Transverse colon (tissue), 4 donors: ENCODE measurements at regions not wholly inside any gene's neighbourhood (a gene's known extent, or its start where the extent isn't known, plus 50 kb on each side); places are given as distances from the start of the nearest gene placed in this dataset.

ENCODE experiments used
- DNase-seq: peaks from one replicate; pipeline ENCODE4 v3.0.0-alpha.2; 2019
- H3K27ac ChIP-seq, 4 donors: fragments of 200-600 bp; sonication (generic); 2 replicates each; pipeline ENCODE4 v1.5.1; 2016 to 2018; ENCODE audit warnings: inconsistent platforms in 4 of 4
- H3K27me3 ChIP-seq: fragments of 200-600 bp; sonication (generic); 2 replicates; pipeline ENCODE4 v1.5.1; 2017; ENCODE audit warnings: inconsistent platforms
- H3K36me3 ChIP-seq, 4 donors: fragments of 200-600 bp; sonication (generic); 2 replicates each; pipeline ENCODE4 v1.5.1; 2017 to 2019; ENCODE audit warnings: inconsistent platforms in 4 of 4
- H3K4me1 ChIP-seq, 4 donors: fragments of 200-600 bp; sonication (generic); 2 replicates each; pipeline ENCODE4 v1.5.1; 2017 to 2020; ENCODE audit warnings: inconsistent platforms in 4 of 4
- H3K4me3 ChIP-seq, 4 donors: fragments of 200-600 bp; sonication (generic); 1 replicate in 1 of 4; 2 replicates in 3 of 4; pipeline versions ENCODE4 v1.5.1 to v1.6.1; 2017 to 2019; ENCODE audit warnings: inconsistent platforms in 4 of 4
- H3K9me3 ChIP-seq, 2 donors: fragments of 200-600 bp; sonication (generic); 2 replicates each; pipeline ENCODE4 v1.5.1; 2017 to 2019; ENCODE audit warnings: inconsistent platforms in 2 of 2
- EP300 ChIP-seq: sonication (generic); formaldehyde crosslinking; IDR thresholded peaks from one replicate; pipeline ENCODE4 v1.6.1; 2017; ENCODE audit warnings: antibody characterized with exemption, low read depth
- POLR2A ChIP-seq: fragments of 450-650 bp; IDR thresholded peaks from one replicate; pipeline ENCODE4 v1.6.1; 2016; ENCODE audit warnings: antibody characterized with exemption, mild to moderate bottlenecking, moderate library complexity
- POLR2AphosphoS5 ChIP-seq, 3 donors: sonication (generic); formaldehyde crosslinking; IDR thresholded peaks; one replicate each; pipeline ENCODE4 v1.6.1; 2016; ENCODE audit warnings: antibody characterized with exemption in 3 of 3
- WGBS, 2 donors: methylation state at CpG; one replicate each; pipeline ENCODE4 v1.1.5; 2018; ENCODE audit warnings: low coverage in 1 of 2; 5-methylcytosine and 5-hydroxymethylcytosine counted together
- in situ Hi-C, 4 donors: fragments of 200-750 bp; cut with MboI; loops; one replicate each; pipeline versions ENCODE4 v1.15.0 to v1.15.1; 2017; ENCODE audit warnings: low sequenced_read_pairs in 3 of 4, low pct_ligation_motif_present in 1 of 4, low pct_unique_long_range_greater_than_20kb in 1 of 4
- intact Hi-C: fragments of 100-400 bp; cut with DNase I; formaldehyde crosslinking; loops from one replicate; pipeline ENCODE4 v1.15.1; 2023; ENCODE audit warnings: low total_unique reads
- TF ChIP-seq, protein P1 (sequence below), 5 experiments: fragments of 200-600 bp in 3 of 5; fragments of 450-650 bp in 2 of 5; sonication (generic) in 3 of 5; IDR thresholded peaks; 1 replicate in 2 of 5; 2 replicates in 3 of 5; pipeline ENCODE4 v1.5.1; 2016 to 2017; ENCODE audit warnings: antibody characterized with exemption in 5 of 5, inconsistent platforms in 3 of 5, mild to moderate bottlenecking in 2 of 5, moderate library complexity in 1 of 5

DNA sequence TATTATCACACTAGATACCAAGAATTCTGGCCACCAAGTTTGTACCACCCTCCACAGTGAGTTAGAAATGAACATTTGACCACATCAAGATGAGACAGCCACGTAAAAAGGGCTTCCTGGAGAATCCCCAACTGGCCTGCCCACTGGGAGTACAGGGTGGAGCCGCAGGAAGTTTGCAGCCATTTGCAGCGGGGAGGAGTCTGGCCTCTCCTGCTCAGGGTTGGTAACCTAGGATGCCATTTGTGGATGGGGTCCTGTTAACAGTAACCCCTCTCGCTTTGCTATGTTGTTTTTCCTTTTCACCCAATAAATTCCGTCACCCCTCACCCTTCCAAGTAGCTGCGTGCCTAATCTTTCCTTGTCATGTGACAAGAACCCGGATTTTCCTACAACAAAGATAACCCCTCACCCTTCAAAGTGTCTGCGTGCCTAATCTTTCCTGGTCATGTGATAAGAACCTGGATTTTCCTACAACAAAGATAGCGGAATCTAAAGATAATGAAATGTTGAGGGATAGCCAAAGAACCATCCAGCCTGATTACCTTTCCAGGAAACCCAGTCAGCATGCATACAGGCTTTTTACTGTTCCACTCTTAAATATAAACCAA is 245.4 kb downstream of the NAF1 start:
- TF ChIP-seq, protein P1, sequence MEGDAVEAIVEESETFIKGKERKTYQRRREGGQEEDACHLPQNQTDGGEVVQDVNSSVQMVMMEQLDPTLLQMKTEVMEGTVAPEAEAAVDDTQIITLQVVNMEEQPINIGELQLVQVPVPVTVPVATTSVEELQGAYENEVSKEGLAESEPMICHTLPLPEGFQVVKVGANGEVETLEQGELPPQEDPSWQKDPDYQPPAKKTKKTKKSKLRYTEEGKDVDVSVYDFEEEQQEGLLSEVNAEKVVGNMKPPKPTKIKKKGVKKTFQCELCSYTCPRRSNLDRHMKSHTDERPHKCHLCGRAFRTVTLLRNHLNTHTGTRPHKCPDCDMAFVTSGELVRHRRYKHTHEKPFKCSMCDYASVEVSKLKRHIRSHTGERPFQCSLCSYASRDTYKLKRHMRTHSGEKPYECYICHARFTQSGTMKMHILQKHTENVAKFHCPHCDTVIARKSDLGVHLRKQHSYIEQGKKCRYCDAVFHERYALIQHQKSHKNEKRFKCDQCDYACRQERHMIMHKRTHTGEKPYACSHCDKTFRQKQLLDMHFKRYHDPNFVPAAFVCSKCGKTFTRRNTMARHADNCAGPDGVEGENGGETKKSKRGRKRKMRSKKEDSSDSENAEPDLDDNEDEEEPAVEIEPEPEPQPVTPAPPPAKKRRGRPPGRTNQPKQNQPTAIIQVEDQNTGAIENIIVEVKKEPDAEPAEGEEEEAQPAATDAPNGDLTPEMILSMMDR (IDR thresholded peaks at IDR 0.05), result no peak
- TF ChIP-seq POLR2AphosphoS5 (IDR thresholded peaks at IDR 0.05) (no peak), POLR2A (no peak), EP300 (no peak)
- Histone ChIP-seq H3K4me3 (no peak overlapping the region), H3K36me3 (no peaks in the 10 kb centered on the region), H3K27me3 (no peaks in the 10 kb centered on the region), H3K4me1 (no peaks in the 10 kb centered on the region), H3K9me3 (no peaks in the 10 kb centered on the region), H3K27ac (no peak overlapping the region)
- intact Hi-C loops, result no loop called here
- in situ Hi-C loops, result no loop called here
- no peak for DNase-seq
- WGBS, 2 donors, result 72 to 76% methylated on average over 7 to 9 of the region's 9 CpGs

DNA sequence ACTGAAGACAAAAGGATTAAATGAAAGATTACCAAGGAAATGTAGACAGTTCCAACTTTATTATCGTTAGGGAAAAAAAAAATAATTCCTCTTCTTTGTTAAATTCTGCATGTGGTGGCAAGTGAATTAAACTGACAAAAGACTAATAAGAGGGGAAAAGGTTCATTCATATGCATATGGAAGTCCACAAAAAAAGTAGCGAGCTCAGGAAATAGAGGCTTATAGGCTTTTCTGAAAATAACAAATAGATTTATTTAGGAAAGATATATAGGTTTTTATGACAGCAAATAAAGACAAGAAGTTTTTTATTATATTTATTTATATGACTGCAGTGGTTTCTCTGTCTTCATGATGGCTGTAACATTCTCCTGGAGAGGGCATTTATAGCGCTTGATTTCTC is 246.0 kb downstream of the NAF1 start:
- no peaks in the 10 kb centered on the region for H3K36me3 ChIP-seq
- H3K27me3 ChIP-seq, result no peaks in the 10 kb centered on the region
- in situ Hi-C loops (no loop called here), intact Hi-C loops (no loop called here)
- H3K27ac ChIP-seq, result no peak overlapping the region
- 46 to 55% methylated on average over 3 of the region's 3 CpGs for WGBS, 2 donors
- DNase-seq, result no peak
- H3K4me1 ChIP-seq, result no peaks in the 10 kb centered on the region
- peaks cover 0 to 3% of the 10 kb centered on the region in 2 donors for H3K9me3 ChIP-seq
- H3K4me3 ChIP-seq, result no peak overlapping the region
- TF ChIP-seq EP300, result no peak
- no peak for TF ChIP-seq POLR2AphosphoS5 (IDR thresholded peaks at IDR 0.05)
- TF ChIP-seq, protein P1 (IDR thresholded peaks at IDR 0.05), result no peak
- no peak for TF ChIP-seq POLR2A

DNA sequence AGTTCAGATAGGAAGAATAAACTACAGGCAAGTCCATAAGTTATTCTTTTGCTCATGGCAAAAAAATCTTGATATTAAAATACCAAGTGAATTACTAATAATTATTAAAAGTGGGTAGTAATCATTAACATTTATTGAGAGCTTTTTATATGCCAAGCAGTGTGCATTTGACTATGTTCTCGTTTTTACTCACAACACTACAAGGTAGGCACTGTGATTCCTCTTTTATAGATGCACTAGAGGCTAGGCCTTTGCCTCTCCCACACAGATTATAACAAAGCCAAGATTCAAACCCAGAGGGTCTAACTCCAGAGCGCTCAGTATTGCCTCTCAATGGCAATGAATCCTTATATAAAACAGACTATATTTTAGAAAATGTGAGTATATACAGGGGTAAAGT is 254.2 kb downstream of the NAF1 start:
- H3K4me1 ChIP-seq, result no peaks in the 10 kb centered on the region
- H3K4me3 ChIP-seq, result no peak overlapping the region
- H3K36me3 ChIP-seq, result no peaks in the 10 kb centered on the region
- H3K9me3 ChIP-seq, result peaks cover 0 to 3% of the 10 kb centered on the region in 2 donors
- in situ Hi-C loops (no loop called here), intact Hi-C loops (no loop called here)
- no peaks in the 10 kb centered on the region for H3K27me3 ChIP-seq
- 52 to 65% methylated on average over 2 of the region's 2 CpGs for WGBS, 2 donors
- no peak for DNase-seq
- no peak for TF ChIP-seq POLR2A
- no peak for TF ChIP-seq EP300
- TF ChIP-seq, protein P1 (IDR thresholded peaks at IDR 0.05), result no peak
- TF ChIP-seq POLR2AphosphoS5 (IDR thresholded peaks at IDR 0.05), result no peak
- H3K27ac ChIP-seq, result no peak overlapping the region

DNA sequence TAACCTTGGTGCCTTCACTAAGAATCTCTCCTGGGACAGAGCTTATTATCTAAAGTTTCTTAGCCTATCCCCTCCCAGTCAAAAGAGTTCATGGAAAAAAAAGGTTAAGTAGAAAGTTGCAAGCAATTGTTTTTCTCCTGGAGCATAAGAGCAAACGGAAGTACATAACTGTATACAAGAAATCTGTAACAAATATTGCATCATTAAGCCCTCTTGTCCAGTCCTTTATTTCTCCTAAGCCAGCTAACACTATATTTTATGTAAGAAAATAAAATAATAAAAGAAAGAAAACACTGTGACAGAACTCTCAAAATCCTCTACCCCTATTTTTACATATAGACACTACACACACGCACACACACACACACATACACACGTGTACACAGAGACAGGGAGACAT is 255.3 kb downstream of the NAF1 start:
- 74 to 86% methylated on average over 3 of the region's 3 CpGs for WGBS, 2 donors
- DNase-seq, result no peak
- Histone ChIP-seq H3K4me1 (no peaks in the 10 kb centered on the region), H3K36me3 (no peaks in the 10 kb centered on the region), H3K27ac (no peak overlapping the region), H3K4me3 (no peak overlapping the region), H3K27me3 (no peaks in the 10 kb centered on the region), H3K9me3 (peaks cover 0 to 3% of the 10 kb centered on the region in 2 donors)
- in situ Hi-C loops, result no loop called here
- TF ChIP-seq POLR2AphosphoS5 (IDR thresholded peaks at IDR 0.05), result no peak
- TF ChIP-seq POLR2A, result no peak
- TF ChIP-seq, protein P1 (IDR thresholded peaks at IDR 0.05), result no peak
- TF ChIP-seq EP300, result no peak
- intact Hi-C loops, result no loop called here
